Activated naive CD4-positive, alpha-beta T cell (primary cell): ENCODE measurements at regions not wholly inside any gene's neighbourhood (a gene's known extent, or its start where the extent isn't known, plus 50 kb on each side); places are given as distances from the start of the nearest gene placed in this dataset.

Experiments
- DNase-seq, 4 experiments: peaks; one replicate each; lab custom pipeline; 2025; lab: John Stamatoyannopoulos, UW

DNA sequence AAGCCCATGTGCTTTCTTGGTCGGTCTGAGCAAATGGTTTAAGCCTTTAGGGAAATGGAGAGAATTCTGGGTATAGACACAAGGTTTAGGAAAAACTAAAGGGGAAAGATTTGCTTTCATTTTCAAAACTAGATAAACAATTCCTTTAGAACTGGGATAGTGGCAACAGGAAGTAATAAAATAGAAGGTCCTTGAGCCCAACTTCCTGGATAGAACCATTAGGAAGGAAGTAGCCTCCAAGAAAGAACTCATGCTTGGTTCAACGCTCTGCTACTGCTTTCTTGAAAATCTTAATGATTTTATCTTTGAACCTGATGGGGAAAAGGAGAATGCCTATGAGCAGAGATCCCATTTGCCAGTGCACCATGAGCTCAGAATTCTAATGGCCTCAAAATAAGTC is 147.0 kb upstream of the THRB start:
- no peak for DNase-seq

DNA sequence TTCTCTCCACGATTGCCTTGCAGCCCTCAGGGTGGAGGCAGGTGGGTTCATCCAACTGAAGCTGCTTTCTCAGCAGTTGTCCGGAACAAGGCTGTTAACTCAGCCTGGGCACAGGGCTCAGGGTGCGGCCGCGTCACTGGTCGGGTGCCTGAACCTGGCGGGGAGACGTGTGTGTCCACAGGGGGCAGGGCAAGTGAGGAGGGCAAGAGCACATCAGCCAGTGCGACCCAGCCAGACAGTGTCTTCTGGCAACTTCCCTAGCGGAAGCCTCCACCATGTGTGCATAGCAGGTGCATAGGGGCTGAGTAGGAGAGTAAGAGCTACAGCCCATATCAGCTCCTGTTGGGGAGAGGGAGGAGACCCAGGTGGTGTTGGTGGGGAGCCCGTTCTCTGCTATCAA is 150.4 kb upstream of the THRB start:
- DNase-seq, result no peak

- no peak for DNase-seq
Measured at GRCh38 chr3:24646790-24647189, 152.1 kb upstream of the THRB start.

DNA sequence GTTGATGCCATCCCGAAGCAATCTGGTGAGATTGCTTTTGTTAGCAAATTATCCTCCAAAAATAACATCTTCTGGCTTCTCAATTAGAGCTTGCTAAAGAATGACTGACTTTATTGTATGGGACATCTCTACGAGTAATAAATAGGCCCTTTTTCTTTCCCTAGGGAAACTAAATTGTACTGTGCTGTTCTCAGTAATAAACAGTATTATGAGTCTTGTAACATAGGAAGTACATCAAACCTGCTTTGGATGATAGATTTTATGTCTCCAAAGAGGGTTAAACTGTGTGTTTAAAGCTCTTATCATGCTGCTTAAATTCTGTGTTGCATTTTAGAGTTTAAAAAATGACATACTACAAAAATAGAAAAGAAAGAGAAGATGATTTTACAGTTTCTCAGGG is 153.4 kb upstream of the THRB start:
- no peak for DNase-seq

DNA sequence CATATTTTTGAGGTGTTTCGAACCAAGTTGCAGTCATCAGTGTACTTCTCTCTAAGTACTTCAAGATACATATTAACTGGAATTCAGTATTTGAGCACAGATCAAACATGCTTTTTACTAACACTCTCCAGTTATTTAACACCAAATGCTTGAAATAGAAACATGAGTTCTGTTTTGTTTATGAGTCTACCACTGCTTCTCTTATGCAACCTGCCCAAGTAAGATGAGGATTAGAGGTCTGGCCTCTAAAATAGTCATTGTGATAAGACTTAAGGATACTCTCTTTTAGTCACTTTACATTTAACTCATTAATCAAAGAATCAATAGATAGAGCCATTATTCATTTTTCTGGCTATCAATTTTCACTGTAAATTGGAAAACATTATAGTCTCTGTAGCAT is 156.2 kb upstream of the THRB start:
- no peak for DNase-seq

- DNase-seq, result no peak
Measured at GRCh38 chr3:24657870-24658510, 163.3 kb upstream of the THRB start.

- no peak for DNase-seq
Measured at GRCh38 chr3:24661175-24661584, 166.5 kb upstream of the THRB start.

- no peak for DNase-seq
Measured at GRCh38 chr3:24662449-24663345, 168.0 kb upstream of the THRB start.

GRCh38 chr3:24663406-24663805 is 168.8 kb upstream of the THRB start:
- DNase-seq, result no peak

DNA sequence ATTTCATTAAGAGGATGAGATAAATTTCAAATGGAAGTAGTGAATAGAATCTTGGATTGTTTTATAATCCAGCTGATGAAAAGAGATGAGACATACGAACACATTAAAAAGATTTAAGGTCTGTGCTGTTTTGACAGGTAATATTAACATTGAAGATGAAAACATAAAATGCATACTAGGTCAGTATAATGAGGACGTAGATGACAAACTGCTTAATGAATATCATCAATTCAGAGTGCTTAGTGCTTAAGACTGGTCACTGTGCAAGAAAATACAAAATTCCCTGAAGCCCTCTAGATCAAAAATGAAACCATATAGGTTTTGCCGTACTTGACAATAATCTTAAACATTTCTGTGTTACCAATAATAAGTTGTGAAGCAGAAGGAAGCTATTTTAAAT is 173.4 kb upstream of the THRB start:
- no peak for DNase-seq

DNA sequence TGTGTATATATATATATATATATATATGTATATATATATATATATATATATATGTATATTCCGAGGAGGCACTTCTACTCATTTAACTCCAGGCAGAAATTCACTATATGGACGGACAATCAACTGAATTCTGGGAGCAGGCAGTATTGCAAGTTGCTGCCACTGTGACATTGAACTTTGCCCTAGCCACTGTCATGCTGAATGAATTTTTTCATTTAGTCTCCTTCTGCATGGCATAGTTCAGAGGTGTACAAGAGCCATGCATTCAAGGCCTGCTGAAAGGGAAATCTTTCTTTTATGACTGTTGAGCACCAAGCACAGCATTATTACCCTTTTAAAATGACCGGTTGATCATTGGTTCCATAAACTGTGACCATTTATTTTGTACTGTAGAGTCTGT is 176.2 kb upstream of the THRB start:
- no peak for DNase-seq

DNA sequence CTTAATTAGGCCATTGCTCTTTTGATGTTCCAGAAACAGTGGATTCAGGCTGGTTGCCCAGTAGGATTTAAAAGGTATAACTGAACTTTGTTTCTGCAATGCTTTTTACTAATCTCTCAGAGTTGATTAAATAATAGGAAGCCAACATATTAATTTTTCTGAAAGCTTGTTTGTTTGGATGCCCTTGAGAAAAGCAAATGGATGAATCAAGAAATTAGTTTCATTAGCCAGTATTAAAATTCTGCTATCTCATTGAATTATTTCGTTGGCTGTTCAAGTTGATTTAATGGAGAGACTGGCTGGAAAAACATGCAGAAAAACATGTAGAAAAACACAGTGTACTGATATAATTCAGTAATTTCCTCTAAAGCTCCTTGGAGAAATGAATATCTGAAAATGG is 178.9 kb upstream of the THRB start:
- DNase-seq, result no peak

DNA sequence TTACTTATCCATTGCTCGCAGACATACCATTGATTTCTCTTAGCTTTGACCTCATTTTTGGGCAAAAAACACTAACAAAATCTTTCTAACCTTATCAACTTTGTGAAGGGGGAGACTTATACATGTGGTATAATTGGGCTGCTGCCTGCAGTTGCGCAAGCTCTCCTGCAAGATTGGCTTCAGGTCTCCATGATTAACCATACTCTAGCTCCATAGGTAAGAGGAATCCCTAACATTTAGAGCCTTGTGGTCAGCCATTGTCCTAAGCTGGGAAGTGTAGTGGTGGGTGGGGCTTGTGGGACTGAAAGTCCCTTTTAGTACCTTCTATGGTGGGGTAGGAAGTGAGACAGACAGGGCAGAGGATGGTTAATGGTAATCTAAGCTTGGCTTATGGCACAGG is 179.6 kb upstream of the THRB start:
- DNase-seq, result no peak

GRCh38 chr3:24678021-24678420 is 183.4 kb upstream of the THRB start:
- DNase-seq, result no peak

DNA sequence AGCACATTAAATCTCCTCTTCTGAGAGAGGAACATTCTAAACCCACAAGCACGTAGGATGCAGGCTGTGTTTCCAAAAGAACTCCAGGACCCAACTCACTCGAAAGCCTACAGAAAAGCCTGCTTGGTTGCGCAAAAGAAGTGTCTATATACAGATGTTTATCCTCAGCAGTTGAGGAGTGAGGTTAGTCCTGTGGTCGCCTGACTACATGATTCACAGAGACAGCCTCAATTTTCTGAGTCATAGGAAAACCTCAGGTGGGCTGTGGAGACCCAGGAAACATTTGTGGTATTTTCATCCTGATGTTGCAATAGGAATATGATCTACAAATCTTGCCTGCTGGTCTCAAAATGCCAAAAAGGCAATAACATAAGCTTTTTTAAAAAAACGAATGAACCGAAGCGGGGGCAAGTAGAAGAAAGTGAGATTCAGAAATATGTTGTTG is 183.8 kb upstream of the THRB start:
- DNase-seq, result no peak

- DNase-seq, result no peak
Measured at GRCh38 chr3:24679429-24679828, 184.8 kb upstream of the THRB start.

GRCh38 chr3:24680214-24680967 is 185.7 kb upstream of the THRB start:
- DNase-seq, result peak in 1 of 4 experiments; percentile 8

DNA sequence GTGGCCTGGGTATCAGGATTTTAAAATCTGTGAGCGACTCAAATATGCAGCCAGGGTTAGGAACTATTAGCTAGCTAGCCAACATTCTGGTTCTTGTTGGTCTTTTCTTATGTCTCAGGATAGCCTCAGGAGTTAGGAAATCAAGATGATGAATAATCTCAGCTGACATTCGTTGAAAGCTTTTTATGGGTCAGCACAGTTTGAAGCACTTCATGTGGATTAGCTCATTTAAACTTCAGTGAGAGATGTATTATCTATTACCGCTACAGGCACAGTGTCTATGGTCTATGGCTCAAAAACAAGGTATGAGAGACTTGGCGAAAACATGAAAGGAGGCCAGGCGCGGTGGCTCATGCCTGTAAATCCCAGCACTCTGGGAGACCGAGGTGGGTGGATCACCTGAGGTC is 187.5 kb upstream of the THRB start:
- DNase-seq, result no peak

- no peak for DNase-seq
Measured at GRCh38 chr3:24683090-24683489, 188.4 kb upstream of the THRB start.

- DNase-seq, result no peak
Measured at GRCh38 chr3:24683633-24684384, 189.2 kb upstream of the THRB start.

- DNase-seq, result no peak
Measured at GRCh38 chr3:24684506-24685023, 189.9 kb upstream of the THRB start.

DNA sequence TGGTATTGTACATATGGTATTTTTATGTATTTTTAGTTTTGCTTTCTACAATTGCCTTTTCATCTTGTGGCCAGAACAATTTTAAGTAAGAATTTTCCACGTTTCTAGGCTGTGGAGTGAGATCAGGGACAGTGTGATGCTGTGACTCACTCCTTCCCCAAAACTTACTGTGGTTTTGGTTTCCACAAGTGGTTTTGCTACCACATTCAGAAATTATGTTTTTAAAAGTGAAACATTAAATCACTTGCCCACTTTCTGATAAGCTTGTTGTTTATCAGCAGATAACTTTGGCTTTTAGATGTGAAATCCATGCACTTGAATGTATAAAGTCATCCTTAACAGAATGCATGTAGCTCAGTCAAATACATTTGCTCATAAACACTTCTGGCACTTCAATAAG is 192.2 kb upstream of the THRB start:
- no peak for DNase-seq
